Activated CD8-positive, alpha-beta T cell treated with anti-CD3 and anti-CD28 coated beads for 36 hours (primary cell): ENCODE measurements at regions not wholly inside any gene's neighbourhood (a gene's known extent, or its start where the extent isn't known, plus 50 kb on each side); places are given as distances from the start of the nearest gene placed in this dataset.

ENCODE experiments used
- ATAC-seq: fragments of 200-7000 bp; cut with Tn5 transposase; one replicate; pipeline ENCODE4 v1.10.0; 2021; ENCODE audit warnings: mild to moderate bottlenecking, moderate library complexity
- CTCF ChIA-PET: fragments of 350-600 bp; sonication (Branson Sonifier 250); formaldehyde crosslinking; loops from one replicate; lab custom pipeline; 2021; ENCODE audit warnings: antibody characterized with exemption; lab: Charles Lee
- POLR2A ChIA-PET: fragments of 350-600 bp; sonication (Branson Sonifier 250); formaldehyde crosslinking; loops from one replicate; lab custom pipeline; 2021; ENCODE audit warnings: antibody characterized with exemption; lab: Charles Lee
- DNase-seq: peaks from one replicate; pipeline ENCODE4 v3.0.0-alpha.2; 2020
- H3K27ac Mint-ChIP-seq: one replicate; pipeline ENCODE4 v1.8.0; 2021; ENCODE audit warnings: mild to moderate bottlenecking, mixed read lengths
- H3K27me3 Mint-ChIP-seq: one replicate; pipeline ENCODE4 v1.8.0; 2021; ENCODE audit warnings: mixed read lengths
- H3K36me3 Mint-ChIP-seq: one replicate; pipeline ENCODE4 v1.8.0; 2021; ENCODE audit warnings: low read depth, mixed read lengths
- H3K4me1 Mint-ChIP-seq: one replicate; pipeline ENCODE4 v1.8.0; 2021; ENCODE audit warnings: low read depth, mixed read lengths
- H3K4me3 Mint-ChIP-seq: one replicate; pipeline ENCODE4 v1.8.0; 2021; ENCODE audit warnings: mild to moderate bottlenecking, moderate library complexity, mixed read lengths
- H3K9me3 Mint-ChIP-seq: one replicate; pipeline ENCODE4 v1.8.0; 2021; ENCODE audit warnings: mixed read lengths
- intact Hi-C: fragments of 100-400 bp; cut with micrococcal nuclease; formaldehyde crosslinking; loops from one replicate; pipeline ENCODE4 v1.10.0; 2022
- TF ChIP-seq, protein P1 (sequence below): fragments of 200-600 bp; IDR thresholded peaks from one replicate; pipeline ENCODE4 v1.8.0; 2022; ENCODE audit warnings: antibody characterized with exemption, mild to moderate bottlenecking

DNA sequence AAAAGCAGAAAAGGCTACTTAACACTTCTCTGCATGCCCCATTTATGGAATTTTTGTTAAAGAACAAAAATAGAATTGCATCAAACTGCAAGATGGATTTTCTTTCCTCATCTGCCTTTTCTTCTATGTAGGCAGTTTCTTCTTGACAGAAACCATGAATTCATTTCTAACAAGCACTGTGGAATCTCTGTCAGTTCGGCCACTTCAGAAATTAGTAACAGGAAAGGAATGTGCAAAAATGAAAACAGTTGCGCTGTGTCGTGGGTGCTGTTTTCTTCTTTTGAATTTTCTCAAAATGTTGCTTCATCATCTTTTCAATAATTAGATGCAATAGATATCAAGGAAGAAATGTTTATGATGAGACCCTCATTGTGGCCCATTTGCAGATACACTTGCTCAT, 151.6 kb downstream of the FOXB1 start:
- Mint-ChIP-seq H3K36me3 (no peaks in the 10 kb centered on the region), H3K4me3 (no peak overlapping the region), H3K27ac (no peak overlapping the region), H3K27me3 (peaks cover 14% of the 10 kb centered on the region), H3K9me3 (no peaks in the 10 kb centered on the region), H3K4me1 (no peaks in the 10 kb centered on the region)
- POLR2A ChIA-PET, result interaction anchor here (0.6 kb wide), 1 partner anchor 89 kb away, joined by 3 read pairs; no protein-coding TSS in a partner anchor
- no peak for ATAC-seq
- TF ChIP-seq, protein P1, sequence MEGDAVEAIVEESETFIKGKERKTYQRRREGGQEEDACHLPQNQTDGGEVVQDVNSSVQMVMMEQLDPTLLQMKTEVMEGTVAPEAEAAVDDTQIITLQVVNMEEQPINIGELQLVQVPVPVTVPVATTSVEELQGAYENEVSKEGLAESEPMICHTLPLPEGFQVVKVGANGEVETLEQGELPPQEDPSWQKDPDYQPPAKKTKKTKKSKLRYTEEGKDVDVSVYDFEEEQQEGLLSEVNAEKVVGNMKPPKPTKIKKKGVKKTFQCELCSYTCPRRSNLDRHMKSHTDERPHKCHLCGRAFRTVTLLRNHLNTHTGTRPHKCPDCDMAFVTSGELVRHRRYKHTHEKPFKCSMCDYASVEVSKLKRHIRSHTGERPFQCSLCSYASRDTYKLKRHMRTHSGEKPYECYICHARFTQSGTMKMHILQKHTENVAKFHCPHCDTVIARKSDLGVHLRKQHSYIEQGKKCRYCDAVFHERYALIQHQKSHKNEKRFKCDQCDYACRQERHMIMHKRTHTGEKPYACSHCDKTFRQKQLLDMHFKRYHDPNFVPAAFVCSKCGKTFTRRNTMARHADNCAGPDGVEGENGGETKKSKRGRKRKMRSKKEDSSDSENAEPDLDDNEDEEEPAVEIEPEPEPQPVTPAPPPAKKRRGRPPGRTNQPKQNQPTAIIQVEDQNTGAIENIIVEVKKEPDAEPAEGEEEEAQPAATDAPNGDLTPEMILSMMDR, result no peak
- no peak for DNase-seq
- CTCF ChIA-PET, result no interaction called here
- intact Hi-C loops, result no loop called here

DNA sequence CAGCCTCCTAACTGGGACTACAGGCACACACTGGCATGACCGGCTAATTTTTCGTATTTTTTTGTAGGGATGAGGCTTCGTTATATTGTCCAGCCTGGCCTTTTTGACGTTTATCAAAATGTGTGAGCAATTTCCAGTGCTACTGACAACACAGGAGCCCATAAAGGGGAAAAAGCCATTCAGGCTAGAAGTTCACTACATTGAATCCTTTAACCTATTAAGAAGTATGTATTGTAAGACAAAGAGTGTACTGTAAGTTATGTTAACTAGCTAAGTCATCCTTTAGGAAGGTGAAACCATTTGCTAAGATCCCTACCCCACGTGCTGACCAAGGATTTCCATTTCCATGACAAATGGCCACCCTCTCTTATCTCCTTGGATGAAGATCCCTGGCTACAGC, 156.8 kb downstream of the FOXB1 start:
- TF ChIP-seq, protein P1, result no peak
- intact Hi-C loops, result no loop called here
- no peak overlapping the region for H3K27ac Mint-ChIP-seq
- no peak for DNase-seq
- no peak for ATAC-seq
- H3K9me3 Mint-ChIP-seq, result no peaks in the 10 kb centered on the region
- no peaks in the 10 kb centered on the region for H3K4me1 Mint-ChIP-seq
- H3K36me3 Mint-ChIP-seq, result no peaks in the 10 kb centered on the region
- peaks cover 14% of the 10 kb centered on the region for H3K27me3 Mint-ChIP-seq
- ChIA-PET POLR2A (no interaction called here), CTCF (interaction anchor here (0.7 kb wide), 1 partner anchor 19 kb away, joined by 3 read pairs; no protein-coding TSS in a partner anchor)
- no peak overlapping the region for H3K4me3 Mint-ChIP-seq

DNA sequence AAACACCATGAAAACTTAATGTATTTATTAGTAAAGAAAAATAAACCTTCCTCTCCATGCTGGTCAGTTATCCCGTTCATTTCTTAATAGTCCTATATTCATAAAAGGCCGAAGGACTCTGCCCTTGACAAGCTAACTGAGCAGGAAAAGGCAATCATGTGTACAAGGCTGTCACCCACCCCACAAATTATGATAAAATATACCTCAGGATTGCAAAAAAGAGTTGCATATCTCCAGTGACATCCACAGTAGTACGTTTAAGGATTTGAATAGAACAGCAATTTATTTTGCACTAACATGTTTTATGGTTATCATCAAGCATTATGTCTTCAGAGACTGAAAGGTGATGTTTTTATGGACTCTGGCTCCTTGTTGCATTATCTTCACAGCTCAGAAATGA, 157.6 kb downstream of the FOXB1 start:
- H3K27me3 Mint-ChIP-seq, result peaks cover 15% of the 10 kb centered on the region
- no peak for DNase-seq
- H3K4me3 Mint-ChIP-seq, result no peak overlapping the region
- H3K36me3 Mint-ChIP-seq, result no peaks in the 10 kb centered on the region
- ATAC-seq, result no peak
- ChIA-PET CTCF (no interaction called here), POLR2A (no interaction called here)
- no peak overlapping the region for H3K27ac Mint-ChIP-seq
- no peaks in the 10 kb centered on the region for H3K9me3 Mint-ChIP-seq
- TF ChIP-seq, protein P1, result no peak
- intact Hi-C loops, result no loop called here
- no peaks in the 10 kb centered on the region for H3K4me1 Mint-ChIP-seq

DNA sequence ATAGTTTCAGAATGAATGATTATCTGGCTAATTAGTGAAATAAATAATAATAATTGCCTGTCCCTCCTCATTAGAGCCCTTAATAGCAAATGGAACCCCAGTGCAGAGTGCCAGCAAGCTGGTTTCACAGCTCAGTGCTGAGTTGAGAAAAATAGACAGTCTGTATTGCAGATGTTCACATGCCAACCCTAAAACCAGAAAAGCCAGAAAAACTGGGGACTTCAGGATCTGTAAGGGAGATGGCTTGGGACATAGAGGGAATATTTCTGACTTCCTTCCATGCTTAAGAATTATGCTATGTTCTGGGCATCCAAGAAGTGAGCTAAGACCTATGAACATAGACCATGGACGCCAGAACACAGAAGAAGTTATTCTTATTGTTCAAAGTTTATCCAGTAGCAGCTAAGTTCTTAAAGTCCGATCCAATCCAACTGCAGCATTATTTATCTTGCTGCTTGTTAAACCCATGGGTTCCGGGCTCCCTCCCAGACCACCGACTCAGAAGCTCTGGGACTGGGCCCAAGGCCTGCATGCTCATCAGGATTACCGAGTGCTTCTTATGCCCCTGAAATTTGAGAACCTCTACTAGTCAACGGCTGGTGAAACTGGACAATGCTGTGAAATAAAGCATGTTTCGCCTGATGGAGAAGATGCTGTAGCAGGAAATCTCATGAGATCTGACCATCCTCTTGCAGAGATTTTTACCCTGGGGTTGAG, 158.3 kb downstream of the FOXB1 start:
- Mint-ChIP-seq H3K9me3 (no peaks in the 10 kb centered on the region), H3K4me1 (no peaks in the 10 kb centered on the region), H3K4me3 (no peak overlapping the region), H3K36me3 (no peaks in the 10 kb centered on the region), H3K27ac (no peak overlapping the region), H3K27me3 (peaks cover 14% of the 10 kb centered on the region)
- intact Hi-C loops, result no loop called here
- ATAC-seq (no peak), DNase-seq (no peak)
- ChIA-PET POLR2A (no interaction called here), CTCF (interaction anchor here (0.9 kb wide), 1 partner anchor 16 kb away, joined by 3 read pairs; no protein-coding TSS in a partner anchor)
- TF ChIP-seq, protein P1, result no peak

DNA sequence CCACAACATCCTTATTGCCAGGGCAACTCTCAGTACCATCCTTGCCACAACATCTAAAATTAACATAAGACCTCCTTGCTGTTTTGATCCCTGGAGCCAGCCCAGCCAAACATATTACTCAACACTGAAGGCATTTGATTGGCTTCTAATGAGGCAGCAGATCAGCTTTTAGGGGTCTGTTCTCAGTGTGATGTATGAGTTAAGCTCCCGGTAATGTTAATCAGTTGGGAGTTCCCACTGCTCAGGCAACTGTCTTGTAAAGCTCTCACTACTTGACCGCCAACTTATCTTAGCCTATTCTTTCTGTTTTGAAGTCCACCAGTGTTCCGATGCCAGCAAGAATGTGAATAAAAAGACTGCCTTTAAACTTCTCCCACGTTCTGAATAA, 158.9 kb downstream of the FOXB1 start:
- ATAC-seq, result no peak
- intact Hi-C loops, result no loop called here
- Mint-ChIP-seq H3K27me3 (peaks cover 14% of the 10 kb centered on the region), H3K27ac (no peak overlapping the region), H3K36me3 (no peaks in the 10 kb centered on the region), H3K9me3 (no peaks in the 10 kb centered on the region), H3K4me3 (no peak overlapping the region), H3K4me1 (no peaks in the 10 kb centered on the region)
- ChIA-PET CTCF (interaction anchor here (0.9 kb wide), 1 partner anchor 16 kb away, joined by 3 read pairs; no protein-coding TSS in a partner anchor), POLR2A (no interaction called here)
- TF ChIP-seq, protein P1, result no peak
- no peak for DNase-seq
